GM12878 (cell line): ENCODE measurements at regions not wholly inside any gene's neighbourhood (a gene's known extent, or its start where the extent isn't known, plus 50 kb on each side); places are given as distances from the start of the nearest gene placed in this dataset.

Experiments
- ATAC-seq: fragments of 200-7000 bp; cut with Tn5 transposase; 3 replicates; pipeline ENCODE4 v1.9.1; 2020; ENCODE audit warnings: mild to moderate bottlenecking, moderate library complexity
- BruUV-seq: library from RNA; stranded (reverse); fragments of 400-500 nt; replicated peaks from 2 replicates; lab custom pipeline; 2021; lab: Mats Ljungman, UMichigan
- CTCF ChIA-PET: fragments of 300-600 bp; sonication (Branson Sonifier 250); formaldehyde crosslinking; extraction: SDS; loops from one replicate; lab custom pipeline; 2021; ENCODE audit warnings: inconsistent platforms; lab: Yijun Ruan, JAX
- POLR2A ChIA-PET: fragments of 350-600 bp; formaldehyde crosslinking; extraction: SDS; loops from one replicate; lab custom pipeline; 2021; ENCODE audit warnings: inconsistent platforms; lab: Charles Lee
- RAD21 ChIA-PET: fragments of 300-600 bp; sonication (Branson Sonifier 250); formaldehyde crosslinking; loops from one replicate; lab custom pipeline; 2023; ENCODE audit warnings: antibody characterized with exemption; ENCODE audit not compliant: unreplicated experiment; lab: Charles Lee
- SMC1A ChIA-PET: fragments of 300-600 bp; sonication (Branson Sonifier 250); formaldehyde crosslinking; loops from one replicate; lab custom pipeline; 2023; ENCODE audit not compliant: unreplicated experiment, uncharacterized antibody; lab: Charles Lee
- DNase-seq: peaks from one replicate; pipeline ENCODE4 v3.0.0-alpha.2; 2011; ENCODE audit warnings: low read depth, low spot score
- FAIRE-seq: peaks from 3 replicates; lab custom pipeline; 2011; peaks lifted over from hg19 to GRCh38; lab: Jason Lieb, UNC
- H2AFZ ChIP-seq: 2 replicates; pipeline ENCODE4 v1.6.0; 2011; ENCODE audit warnings: low read depth, low read length, control low read depth; ENCODE audit not compliant: control insufficient read depth
- H3K27ac ChIP-seq: 2 replicates; pipeline ENCODE4 v1.5.1; 2011; ENCODE audit warnings: control low read depth; ENCODE audit not compliant: control insufficient read depth, insufficient read depth
- H3K27me3 ChIP-seq, 2 experiments: replicated peaks in 1 of 2; 2 replicates each; pipeline versions ENCODE4 v1.6.0 to v1.6.1; 2011; ENCODE audit warnings: low read length in 1 of 2; ENCODE audit not compliant: control insufficient read depth in 2 of 2, insufficient read depth in 2 of 2
- H3K36me3 ChIP-seq, 2 experiments: 2 replicates each; pipeline ENCODE4 v1.5.1; 2011; ENCODE audit warnings: low read length in 1 of 2; ENCODE audit not compliant: control insufficient read depth in 2 of 2, insufficient read depth in 2 of 2
- H3K4me1 ChIP-seq: 2 replicates; pipeline ENCODE4 v1.6.1; 2011; ENCODE audit warnings: mild to moderate bottlenecking, low read length, moderate library complexity, mixed read lengths; ENCODE audit not compliant: control insufficient read depth, insufficient read depth
- H3K4me2 ChIP-seq: 2 replicates; pipeline ENCODE4 v1.6.0; 2011; ENCODE audit warnings: control low read depth; ENCODE audit not compliant: control insufficient read depth, insufficient read depth
- H3K4me3 ChIP-seq: fragments of 200-600 bp; sonication (generic); 2 replicates; pipeline ENCODE4 v1.5.1; 2016
- H3K79me2 ChIP-seq: 2 replicates; pipeline ENCODE4 v1.6.0; 2011; ENCODE audit warnings: low read length; ENCODE audit not compliant: control insufficient read depth, insufficient read depth
- H3K9ac ChIP-seq: 2 replicates; pipeline ENCODE4 v1.8.0; 2011; ENCODE audit warnings: low read length, control low read depth, mixed read lengths; ENCODE audit not compliant: control insufficient read depth, insufficient read depth
- H3K9me3 ChIP-seq: replicated peaks from 3 replicates; pipeline ENCODE4 v1.5.1; 2011; ENCODE audit warnings: mild to moderate bottlenecking, low read length; ENCODE audit not compliant: control insufficient read depth, insufficient read depth
- H4K20me1 ChIP-seq: 2 replicates; pipeline ENCODE4 v1.6.0; 2011; ENCODE audit not compliant: control insufficient read depth, insufficient read depth
- BCL11A ChIP-seq: IDR thresholded peaks from 2 replicates; pipeline ENCODE4 v1.6.1; 2011; ENCODE audit warnings: low read depth, low read length
- CBX5 ChIP-seq: sonication (generic); IDR thresholded peaks from 2 replicates; pipeline ENCODE4 v1.6.1; 2016; ENCODE audit warnings: low read depth, moderate library complexity, mild to moderate bottlenecking, inconsistent platforms
- CREB1 ChIP-seq: IDR thresholded peaks from 2 replicates; pipeline ENCODE4 v1.6.1; 2012; ENCODE audit warnings: low read depth, mild to moderate bottlenecking, inconsistent platforms
- DPF2 ChIP-seq: fragments of 450-650 bp; IDR thresholded peaks from 2 replicates; pipeline ENCODE4 v1.6.1; 2017; ENCODE audit warnings: mild to moderate bottlenecking
- EGR1 ChIP-seq, 2 experiments: IDR thresholded peaks; 1 replicate in 1 of 2; 2 replicates in 1 of 2; pipeline ENCODE4 v1.6.1; 2011 to 2012; ENCODE audit warnings: low read depth in 2 of 2, low read length in 2 of 2, borderline replicate concordance in 1 of 2, mild to moderate bottlenecking in 1 of 2, moderate library complexity in 1 of 2
- ELK1 ChIP-seq: IDR thresholded peaks from 2 replicates; pipeline ENCODE4 v1.6.1; 2012; ENCODE audit warnings: low read depth, low read length, improper control_type of control experiment
- HDAC2 ChIP-seq: fragments of 200-600 bp; sonication (generic); IDR thresholded peaks from 2 replicates; pipeline ENCODE4 v1.6.1; 2017
- IKZF1 ChIP-seq: fragments of 450-650 bp; conservative IDR thresholded peaks from 2 replicates; pipeline ENCODE4 v1.6.1; 2017; ENCODE audit warnings: antibody characterized with exemption, mild to moderate bottlenecking
- MLLT1 ChIP-seq: fragments of 450-650 bp; IDR thresholded peaks from 2 replicates; pipeline ENCODE4 v1.6.1; 2016; ENCODE audit warnings: mild to moderate bottlenecking
- NR2C2 ChIP-seq: IDR thresholded peaks from 2 replicates; pipeline ENCODE4 v1.6.1; 2011; ENCODE audit warnings: borderline replicate concordance, low read depth; ENCODE audit not compliant: control insufficient read depth, insufficient read length
- RFX5 ChIP-seq: IDR thresholded peaks from 2 replicates; pipeline ENCODE4 v1.6.1; 2011; ENCODE audit warnings: low read depth, low read length, improper control_type of control experiment
- SMC3 ChIP-seq: IDR thresholded peaks from 2 replicates; pipeline ENCODE4 v1.6.1; 2011; ENCODE audit warnings: low read length, improper control_type of control experiment, borderline replicate concordance
- STAT3 ChIP-seq: IDR thresholded peaks from 2 replicates; pipeline ENCODE4 v1.6.1; 2011; ENCODE audit warnings: low read depth, low read length, improper control_type of control experiment
- TAF1 ChIP-seq: IDR thresholded peaks from 2 replicates; pipeline ENCODE4 v1.6.1; 2011; ENCODE audit warnings: mild to moderate bottlenecking, low read depth, low read length, borderline replicate concordance
- TCF12 ChIP-seq: IDR thresholded peaks from 2 replicates; pipeline ENCODE4 v1.6.1; 2011; ENCODE audit warnings: low read depth, mild to moderate bottlenecking, low read length
- TCF7 ChIP-seq: IDR thresholded peaks from 2 replicates; pipeline ENCODE4 v1.6.1; 2014; ENCODE audit warnings: antibody characterized with exemption, borderline replicate concordance
- ZNF274 ChIP-seq: IDR thresholded peaks from one replicate; pipeline ENCODE4 v1.8.0; 2011; ENCODE audit not compliant: insufficient read length, insufficient read depth
- ZNF622 ChIP-seq: fragments of 450-650 bp; IDR thresholded peaks from 2 replicates; pipeline ENCODE4 v1.6.1; 2017; ENCODE audit warnings: mild to moderate bottlenecking, inconsistent platforms
- WGBS: methylation state at CpG from one replicate; pipeline ENCODE4 v1.1.6; 2016; ENCODE audit warnings: low lambda C conversion rate; ENCODE audit not compliant: insufficient replicate concordance, insufficient coverage; ENCODE audit errors: missing lambda C conversion rate; 5-methylcytosine and 5-hydroxymethylcytosine counted together
- in situ Hi-C: fragments of 300-500 bp; cut with MboI; formaldehyde crosslinking; loops from 9 replicates; pipeline ENCODE4 v1.14.3; 2018; ENCODE audit warnings: mixed read lengths
- intact Hi-C: fragments of 100-400 bp; cut with micrococcal nuclease; formaldehyde crosslinking; loops from one replicate; pipeline ENCODE4 v1.14.2; 2022; ENCODE audit not compliant: unreplicated experiment

DNA sequence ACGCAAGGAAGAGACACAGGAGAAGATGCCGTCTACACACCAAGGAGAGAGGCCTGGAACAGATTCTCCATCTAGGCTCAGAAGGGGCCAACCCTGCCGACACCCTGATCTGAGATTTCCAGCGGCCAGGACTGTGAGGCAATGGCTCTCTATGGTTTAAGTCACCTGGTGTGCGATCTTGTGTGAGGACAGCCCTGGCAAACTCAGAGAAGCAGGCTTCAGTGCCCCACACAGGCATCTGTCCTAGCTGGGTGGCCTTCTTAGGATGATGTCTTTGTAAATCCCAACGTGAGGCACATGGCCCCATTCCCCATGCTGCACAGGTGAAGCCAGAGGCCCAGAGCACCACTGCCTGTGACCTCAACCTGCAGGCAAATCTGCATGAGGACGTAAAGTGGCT lies 87.6 kb upstream of the FRMD1 start:
- H3K79me2 ChIP-seq, result no peaks in the 10 kb centered on the region
- peaks cover 2% of the 10 kb centered on the region; the same call in 1 of the 3 replicates for H3K9me3 ChIP-seq
- ATAC-seq, result no peak
- TF ChIP-seq TAF1, result no peak
- TF ChIP-seq EGR1 (IDR thresholded peaks at IDR 0.05; ENCODE audit: borderline replicate concordance in 1 of 2, low read depth in 2 of 2, low read length in 2 of 2), result no peak
- TF ChIP-seq TCF7, result no peak
- no peak for TF ChIP-seq BCL11A
- no peak for TF ChIP-seq DPF2
- TF ChIP-seq STAT3, result no peak
- TF ChIP-seq ZNF274, result no peak
- no peak for TF ChIP-seq SMC3
- no peak for TF ChIP-seq CREB1
- TF ChIP-seq MLLT1, result no peak
- TF ChIP-seq ZNF622, result no peak
- no peak for TF ChIP-seq HDAC2
- TF ChIP-seq ELK1, result no peak
- no peak for TF ChIP-seq TCF12
- no peak for TF ChIP-seq NR2C2
- no peak for TF ChIP-seq RFX5
- no peak for TF ChIP-seq IKZF1
- no peak for TF ChIP-seq CBX5
- in situ Hi-C loops (no loop called here), intact Hi-C loops (no loop called here)
- no peaks in the 10 kb centered on the region for H3K27me3 ChIP-seq
- BruUV-seq, result no TSS peak
- H3K4me1 ChIP-seq, result no peaks in the 10 kb centered on the region
- H3K4me2 ChIP-seq, result no peak overlapping the region
- RAD21 ChIA-PET, result no interaction called here
- POLR2A ChIA-PET, result no interaction called here
- 26% methylated on average over 7 of the region's 7 CpGs for WGBS
- CTCF ChIA-PET, result no interaction called here
- no peak overlapping the region for H2AFZ ChIP-seq
- H3K27ac ChIP-seq, result no peak overlapping the region
- SMC1A ChIA-PET, result no interaction called here
- H3K4me3 ChIP-seq, result no peak overlapping the region
- H3K9ac ChIP-seq, result no peak overlapping the region
- H3K36me3 ChIP-seq, result no peaks in the 10 kb centered on the region
- H4K20me1 ChIP-seq, result no peaks in the 10 kb centered on the region
- FAIRE-seq, result no peak
- DNase-seq, result no peak
